Gastrocnemius medialis (tissue), 4 donors: ENCODE measurements at regions not wholly inside any gene's neighbourhood (a gene's known extent, or its start where the extent isn't known, plus 50 kb on each side); places are given as distances from the start of the nearest gene placed in this dataset.

Experiments
- POLR2A ChIP-seq, 2 donors: fragments of 450-650 bp; IDR thresholded peaks; one replicate each; pipeline ENCODE4 v1.6.1; 2017; ENCODE audit warnings: antibody characterized with exemption in 2 of 2, mild to moderate bottlenecking in 2 of 2, moderate library complexity in 2 of 2
- TF ChIP-seq, protein P1 (sequence below), 5 experiments: fragments of 450-650 bp in 3 of 5; fragments of 200-600 bp in 2 of 5; sonication (generic) in 2 of 5; IDR thresholded peaks in 4 of 5; conservative IDR thresholded peaks in 1 of 5; 1 replicate in 4 of 5; 2 replicates in 1 of 5; pipeline ENCODE4 v1.5.1; 2016 to 2019; ENCODE audit warnings: antibody characterized with exemption in 5 of 5, mild to moderate bottlenecking in 3 of 5, moderate library complexity in 3 of 5

DNA sequence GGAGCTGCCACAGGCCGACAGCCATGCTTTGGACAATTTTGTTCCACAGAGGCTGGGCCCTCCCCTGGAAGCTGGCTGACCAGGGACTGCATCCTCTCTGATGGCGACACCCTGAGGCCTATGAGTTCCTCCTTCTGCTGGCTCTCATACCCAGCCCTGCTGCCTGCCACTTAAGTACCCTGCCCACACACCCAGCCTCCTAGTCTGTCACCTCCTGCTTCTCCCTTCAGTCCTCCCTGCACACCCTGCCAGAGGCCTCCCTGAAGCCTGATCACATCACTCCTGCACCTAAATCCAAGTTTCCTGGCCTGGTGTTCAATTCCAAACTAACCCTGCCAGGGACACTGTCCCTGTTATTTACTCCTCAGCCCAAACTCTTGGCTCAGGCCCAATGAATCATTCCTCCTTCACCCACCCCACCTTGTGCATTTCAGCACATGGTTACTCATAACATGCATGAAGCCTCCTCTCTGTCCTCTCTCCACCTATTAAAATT, 136.7 kb upstream of the NECTIN1 start:
- TF ChIP-seq, protein P1, sequence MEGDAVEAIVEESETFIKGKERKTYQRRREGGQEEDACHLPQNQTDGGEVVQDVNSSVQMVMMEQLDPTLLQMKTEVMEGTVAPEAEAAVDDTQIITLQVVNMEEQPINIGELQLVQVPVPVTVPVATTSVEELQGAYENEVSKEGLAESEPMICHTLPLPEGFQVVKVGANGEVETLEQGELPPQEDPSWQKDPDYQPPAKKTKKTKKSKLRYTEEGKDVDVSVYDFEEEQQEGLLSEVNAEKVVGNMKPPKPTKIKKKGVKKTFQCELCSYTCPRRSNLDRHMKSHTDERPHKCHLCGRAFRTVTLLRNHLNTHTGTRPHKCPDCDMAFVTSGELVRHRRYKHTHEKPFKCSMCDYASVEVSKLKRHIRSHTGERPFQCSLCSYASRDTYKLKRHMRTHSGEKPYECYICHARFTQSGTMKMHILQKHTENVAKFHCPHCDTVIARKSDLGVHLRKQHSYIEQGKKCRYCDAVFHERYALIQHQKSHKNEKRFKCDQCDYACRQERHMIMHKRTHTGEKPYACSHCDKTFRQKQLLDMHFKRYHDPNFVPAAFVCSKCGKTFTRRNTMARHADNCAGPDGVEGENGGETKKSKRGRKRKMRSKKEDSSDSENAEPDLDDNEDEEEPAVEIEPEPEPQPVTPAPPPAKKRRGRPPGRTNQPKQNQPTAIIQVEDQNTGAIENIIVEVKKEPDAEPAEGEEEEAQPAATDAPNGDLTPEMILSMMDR (IDR thresholded peaks at IDR 0.05 in 4 of 5, conservative IDR thresholded peaks at IDR 0.05 in 1 of 5), result no peak
- TF ChIP-seq POLR2A (IDR thresholded peaks at IDR 0.05), result no peak
